ENCODE measurements at regions not wholly inside any gene's neighbourhood (a gene's known extent, or its start where the extent isn't known, plus 50 kb on each side); places are given as distances from the start of the nearest gene placed in this dataset.
A peak's percentile ranks its signal among the peaks of the same experiment; 100 is the strongest.
"Not testable (repeated sequence)": the region's sequence is repeated elsewhere in the genome, so short reads cannot be mapped to it uniquely, and the experiment has no call there.

GRCh38 chr3:192968901-192969300 is 51.2 kb upstream of the MB21D2 start:
- FAIRE-seq; DNase-seq (ENCODE audit: insufficient read length, low spot score): not testable (repeated sequence)

- no peak for TF ChIP-seq POLR2A (IDR thresholded peaks at IDR 0.05; ENCODE audit: low read depth, low read length)
- DNase-seq (ENCODE audit: insufficient read length, low spot score) (no peak), FAIRE-seq (peak; percentile 52)
Measured at GRCh38 chr3:192980632-192981031, 63.0 kb upstream of the MB21D2 start.

DNA sequence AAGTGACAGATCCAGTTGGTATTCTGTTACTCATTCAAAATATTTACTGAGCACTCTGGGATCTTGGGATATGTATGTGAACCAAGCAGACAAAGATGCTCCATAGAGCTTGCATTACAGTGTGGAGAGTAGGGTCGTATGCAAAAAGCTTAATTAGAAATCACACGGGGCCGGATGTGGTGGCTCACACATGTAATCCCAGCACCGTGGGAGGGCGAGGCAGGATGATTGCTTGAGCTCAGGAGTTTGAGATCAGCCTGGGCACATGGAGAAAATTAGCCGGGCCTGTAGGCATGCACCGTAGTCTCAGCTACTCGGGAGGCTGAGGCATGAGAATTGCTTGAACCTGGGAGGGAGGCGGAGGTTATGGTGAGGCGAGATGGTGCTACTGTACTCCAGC is 68.7 kb upstream of the MB21D2 start:
- no peak for DNase-seq (ENCODE audit: insufficient read length, low spot score)
- no peak for FAIRE-seq
- no peak for TF ChIP-seq POLR2A (IDR thresholded peaks at IDR 0.05; ENCODE audit: low read depth, low read length)

DNA sequence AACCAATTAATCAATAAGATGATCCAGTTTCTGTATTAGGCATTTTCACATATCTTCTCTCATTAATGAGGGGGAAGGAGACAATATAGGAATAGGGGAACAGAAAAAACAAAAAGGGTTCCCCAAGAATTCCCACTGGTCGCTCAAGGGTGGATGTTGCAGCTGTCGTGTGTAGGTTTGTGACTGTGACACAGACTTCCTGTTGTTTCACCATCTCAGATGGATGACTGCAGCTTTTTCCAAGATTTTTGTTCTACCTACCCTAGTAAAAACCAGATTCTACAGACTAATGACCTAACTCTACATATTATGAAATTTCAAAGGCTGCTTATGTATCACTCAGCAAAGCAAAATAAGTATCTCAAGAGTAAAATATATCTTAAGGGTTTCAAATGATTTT is 73.7 kb upstream of the MB21D2 start:
- no peak for FAIRE-seq

DNA sequence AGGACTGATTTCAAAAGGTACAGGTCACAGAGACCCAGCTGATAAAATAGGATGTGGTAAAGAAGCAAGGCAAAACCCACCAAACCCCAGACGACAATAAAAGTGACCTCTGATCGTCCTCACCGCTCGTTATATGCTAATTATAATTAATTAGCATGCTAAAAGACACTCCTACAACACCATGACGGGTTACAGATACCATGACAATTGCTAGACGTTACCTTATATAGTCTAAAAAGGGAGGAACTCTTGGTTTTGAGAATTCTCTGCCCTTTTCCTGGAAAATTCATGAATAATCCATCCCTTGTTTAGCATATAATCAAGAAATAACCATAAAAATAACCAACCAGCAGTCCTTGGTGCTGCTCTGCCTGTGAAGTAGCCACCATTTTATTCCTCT is 74.7 kb upstream of the MB21D2 start:
- TF ChIP-seq POLR2A (IDR thresholded peaks at IDR 0.05; ENCODE audit: low read depth, low read length): no peak
- DNase-seq (ENCODE audit: insufficient read length, low spot score) (no peak), FAIRE-seq (no peak)

More for the DNA sequence above, 73.7 kb upstream of the MB21D2 start:
- TF ChIP-seq POLR2A (IDR thresholded peaks at IDR 0.05; ENCODE audit: low read depth, low read length): no peak
- DNase-seq (ENCODE audit: insufficient read length, low spot score): no peak

GRCh38 chr3:192993411-192993810 is 75.8 kb upstream of the MB21D2 start:
- no peak for FAIRE-seq
- DNase-seq (ENCODE audit: insufficient read length, low spot score): no peak
- no peak for TF ChIP-seq POLR2A (IDR thresholded peaks at IDR 0.05; ENCODE audit: low read depth, low read length)

- not testable (repeated sequence) for DNase-seq (ENCODE audit: insufficient read length, low spot score); FAIRE-seq
Measured at GRCh38 chr3:193001113-193001512, 83.5 kb upstream of the MB21D2 start.

- FAIRE-seq; DNase-seq (ENCODE audit: insufficient read length, low spot score): not testable (repeated sequence)
Measured at GRCh38 chr3:193003624-193004023, 86.0 kb upstream of the MB21D2 start.

DNA sequence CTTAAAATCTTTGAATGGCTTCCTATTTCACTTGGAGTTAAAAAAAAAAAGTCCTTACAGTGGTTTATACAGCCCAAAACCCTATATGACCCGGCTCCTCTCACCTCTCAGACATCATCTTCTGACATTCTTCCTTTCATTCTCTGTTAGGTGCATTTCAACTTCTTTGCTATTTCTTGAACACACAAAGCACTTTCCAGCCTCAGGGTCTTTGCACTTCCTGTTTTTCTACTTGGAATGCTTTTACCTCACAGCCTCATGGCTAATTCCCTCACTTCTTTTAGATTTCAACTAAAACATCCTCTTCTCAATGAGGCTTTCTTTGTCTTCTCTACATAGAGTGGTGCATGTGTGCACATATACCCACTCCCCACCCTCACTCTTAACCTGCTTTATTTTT is 91.0 kb upstream of the MB21D2 start:
- FAIRE-seq: no peak
- no peak for TF ChIP-seq POLR2A (IDR thresholded peaks at IDR 0.05; ENCODE audit: low read depth, low read length)
- DNase-seq (ENCODE audit: insufficient read length, low spot score): no peak

GRCh38 chr3:193010191-193010590 is 92.5 kb upstream of the MB21D2 start:
- DNase-seq (ENCODE audit: insufficient read length, low spot score) (no peak), FAIRE-seq (no peak)
- no peak for TF ChIP-seq POLR2A (IDR thresholded peaks at IDR 0.05; ENCODE audit: low read depth, low read length)

DNA sequence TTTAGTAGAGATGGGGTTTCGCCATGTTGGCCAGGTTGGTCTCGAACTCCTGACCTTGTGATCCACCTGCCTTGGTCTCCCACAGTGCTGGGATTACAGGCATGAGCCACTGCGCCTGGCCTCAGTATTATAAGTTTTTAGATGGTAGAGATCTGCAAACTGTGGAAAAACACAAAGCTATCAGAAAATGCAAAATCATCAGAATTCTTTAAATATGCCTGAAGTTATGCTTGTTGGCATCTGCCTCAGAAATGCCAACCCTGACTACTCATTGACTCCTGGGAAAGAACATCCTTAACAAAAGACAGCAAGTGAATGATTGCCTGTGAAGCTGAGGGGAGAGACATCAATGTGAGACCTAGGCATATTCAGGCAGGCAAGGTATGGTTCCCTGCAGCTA is 94.3 kb upstream of the MB21D2 start:
- no peak for TF ChIP-seq POLR2A (IDR thresholded peaks at IDR 0.05; ENCODE audit: low read depth, low read length)
- DNase-seq (ENCODE audit: insufficient read length, low spot score) (no peak), FAIRE-seq (no peak)

DNA sequence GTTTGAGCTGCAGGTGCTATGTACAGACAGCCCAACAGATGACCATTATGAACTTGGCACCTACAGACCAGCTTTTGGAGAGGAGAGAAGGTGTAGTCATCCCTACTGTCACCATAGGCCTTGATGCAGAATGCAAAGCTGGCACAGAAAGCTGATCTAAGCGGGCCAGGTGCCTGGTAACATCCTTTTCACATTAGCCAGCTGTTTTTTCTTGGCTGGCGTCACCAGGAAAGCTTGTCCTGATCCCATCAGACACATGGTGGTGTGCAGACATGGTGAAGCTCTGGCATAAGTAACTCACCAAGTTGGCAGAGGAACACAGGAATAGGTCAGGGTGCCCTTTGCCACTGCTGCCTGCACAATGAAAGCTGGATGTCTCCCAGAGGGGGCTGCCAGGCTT is 97.2 kb upstream of the MB21D2 start:
- no peak for FAIRE-seq
- TF ChIP-seq POLR2A (IDR thresholded peaks at IDR 0.05; ENCODE audit: low read depth, low read length): no peak
- no peak for DNase-seq (ENCODE audit: insufficient read length, low spot score)

DNA sequence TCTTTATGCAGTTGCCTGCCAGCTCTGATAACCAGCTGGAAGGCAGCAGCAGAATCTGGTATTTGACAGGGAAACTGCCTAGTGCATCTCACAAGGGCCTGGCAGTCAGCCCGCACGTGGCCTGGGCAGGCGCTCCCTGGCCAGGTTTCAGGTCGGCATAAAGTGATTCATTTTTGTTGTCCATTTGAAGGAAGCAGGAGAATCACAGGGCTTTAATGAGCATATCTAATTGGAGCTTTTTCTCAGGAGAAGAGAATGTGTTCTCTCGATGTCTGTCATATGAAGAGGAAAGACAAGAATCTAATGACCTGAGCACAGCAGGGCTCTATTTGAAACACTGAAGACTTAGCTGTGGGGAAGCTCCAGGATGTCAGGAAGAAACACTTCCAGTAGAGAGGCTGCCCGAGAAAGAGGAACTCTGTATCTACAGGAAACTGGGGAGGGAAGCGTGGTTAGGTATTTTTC is 98.8 kb upstream of the MB21D2 start:
- FAIRE-seq (peak; percentile 38), DNase-seq (ENCODE audit: insufficient read length, low spot score) (no peak)
- TF ChIP-seq POLR2A (IDR thresholded peaks at IDR 0.05; ENCODE audit: low read depth, low read length): no peak

DNA sequence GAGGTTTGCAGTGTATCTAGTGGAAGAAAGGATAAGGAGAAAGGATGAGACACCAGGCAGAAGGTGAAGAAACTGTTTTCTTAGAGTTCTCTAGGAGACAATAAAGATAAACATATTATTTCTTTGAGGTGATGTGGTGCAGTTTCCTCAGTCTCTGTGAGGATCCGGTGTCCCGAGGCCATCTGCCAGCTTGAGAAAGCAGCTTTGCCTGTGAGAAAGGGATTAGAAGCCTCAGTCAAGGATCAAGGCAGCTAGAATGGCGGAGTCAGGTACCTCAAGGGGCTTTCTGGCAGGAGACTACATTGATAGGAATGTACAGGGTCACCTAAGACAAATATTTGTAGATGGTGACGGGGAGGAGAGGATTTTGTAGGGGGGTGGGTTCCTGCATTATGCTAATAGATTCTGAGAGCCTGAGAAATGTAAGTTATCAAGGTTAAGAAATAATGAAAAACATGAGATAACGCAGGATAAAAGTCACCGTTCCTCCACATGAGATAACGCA is 103.9 kb upstream of the MB21D2 start:
- FAIRE-seq: no peak
- TF ChIP-seq POLR2A (IDR thresholded peaks at IDR 0.05; ENCODE audit: low read depth, low read length): no peak
- no peak for DNase-seq (ENCODE audit: insufficient read length, low spot score)

GRCh38 chr3:193023218-193023617 is 105.6 kb upstream of the MB21D2 start:
- DNase-seq (ENCODE audit: insufficient read length, low spot score) (no peak), FAIRE-seq (no peak)
- no peak for TF ChIP-seq POLR2A (IDR thresholded peaks at IDR 0.05; ENCODE audit: low read depth, low read length)

- DNase-seq (ENCODE audit: insufficient read length, low spot score) (no peak), FAIRE-seq (no peak)
- TF ChIP-seq POLR2A (IDR thresholded peaks at IDR 0.05; ENCODE audit: low read depth, low read length): no peak
Measured at GRCh38 chr3:193028258-193028657, 110.6 kb upstream of the MB21D2 start.

Data from H54 (cell line).